HEK293 (cell line): ENCODE measurements at regions not wholly inside any gene's neighbourhood (a gene's known extent, or its start where the extent isn't known, plus 50 kb on each side); places are given as distances from the start of the nearest gene placed in this dataset.

Experiments used
- CTCF ChIA-PET: fragments of 350-600 bp; formaldehyde crosslinking; extraction: SDS; loops from one replicate; lab custom pipeline; 2021; ENCODE audit warnings: antibody characterized with exemption; lab: Yijun Ruan, JAX
- POLR2A ChIA-PET: fragments of 300-600 bp; formaldehyde crosslinking; extraction: SDS; loops from one replicate; lab custom pipeline; 2020; ENCODE audit warnings: antibody characterized with exemption, inconsistent platforms; lab: Yijun Ruan, JAX
- H3K27ac ChIP-seq: fragments of 200-500 bp; sonication (Bioruptor generic); 2 replicates; pipeline ENCODE4 v1.5.1; 2014; ENCODE audit warnings: low read depth, low read length, control low read depth, inconsistent platforms; ENCODE audit errors: extremely low read depth
- H3K36me3 ChIP-seq, 2 experiments: fragments of 200-500 bp in 1 of 2; sonication (Bioruptor generic) in 1 of 2; 1 replicate in 1 of 2; 2 replicates in 1 of 2; pipeline ENCODE4 v1.5.1; 2014 to 2017; ENCODE audit warnings: inconsistent platforms in 2 of 2, low read length in 2 of 2; ENCODE audit not compliant: control insufficient read depth in 2 of 2, insufficient read depth in 1 of 2
- H3K4me1 ChIP-seq: fragments of 200-500 bp; sonication (Bioruptor generic); 2 replicates; pipeline ENCODE4 v1.5.1; 2014; ENCODE audit warnings: mild to moderate bottlenecking, low read length, inconsistent platforms; ENCODE audit not compliant: control insufficient read depth, insufficient read depth
- H3K4me3 ChIP-seq: 2 replicates; pipeline ENCODE4 v1.5.1; 2011; ENCODE audit warnings: low read depth, mild to moderate bottlenecking, control low read depth, low read length, moderate library complexity
- H3K9me3 ChIP-seq: fragments of 200-500 bp; sonication (Bioruptor generic); 2 replicates; pipeline ENCODE4 v1.5.1; 2014; ENCODE audit warnings: low read depth, low read length, inconsistent platforms; ENCODE audit not compliant: control insufficient read depth, insufficient read depth
- BCL11B ChIP-seq: fragments of 450-650 bp; formaldehyde crosslinking; IDR thresholded peaks from 2 replicates; pipeline ENCODE4 v1.5.1; 2016; ENCODE audit warnings: low read depth, missing biosample characterization, missing genetic modification characterization
- KLF10 ChIP-seq: fragments of 450-650 bp; IDR thresholded peaks from 2 replicates; pipeline ENCODE4 v1.5.1; 2018; ENCODE audit warnings: missing biosample characterization, mild to moderate bottlenecking, missing genetic modification characterization
- MYNN ChIP-seq: fragments of 450-650 bp; formaldehyde crosslinking; IDR thresholded peaks from 2 replicates; pipeline ENCODE4 v1.5.1; 2016; ENCODE audit warnings: missing biosample characterization, missing genetic modification characterization, borderline replicate concordance
- MZF1 ChIP-seq: fragments of 450-650 bp; formaldehyde crosslinking; IDR thresholded peaks from 2 replicates; pipeline ENCODE4 v1.5.1; 2017; ENCODE audit warnings: missing biosample characterization, missing genetic modification characterization, borderline replicate concordance
- OSR2 ChIP-seq: fragments of 450-650 bp; formaldehyde crosslinking; IDR thresholded peaks from 2 replicates; pipeline ENCODE4 v1.5.1; 2016; ENCODE audit warnings: missing biosample characterization, missing genetic modification characterization
- PRDM1 ChIP-seq: fragments of 450-650 bp; formaldehyde crosslinking; IDR thresholded peaks from 2 replicates; pipeline ENCODE4; 2016; ENCODE audit warnings: missing biosample characterization, missing genetic modification characterization
- SALL2 ChIP-seq: fragments of 450-650 bp; formaldehyde crosslinking; IDR thresholded peaks from 2 replicates; pipeline ENCODE4 v1.5.0; 2017; ENCODE audit warnings: missing biosample characterization, mild to moderate bottlenecking, missing genetic modification characterization, borderline replicate concordance
- YY1 ChIP-seq: fragments of 450-650 bp; formaldehyde crosslinking; IDR thresholded peaks from 2 replicates; pipeline ENCODE4 v1.5.1; 2018; ENCODE audit warnings: missing biosample characterization, missing genetic modification characterization
- YY2 ChIP-seq: fragments of 450-650 bp; formaldehyde crosslinking; IDR thresholded peaks from 2 replicates; pipeline ENCODE4 v1.5.1; 2016; ENCODE audit warnings: missing biosample characterization, missing genetic modification characterization
- ZBTB7A ChIP-seq: fragments of 450-650 bp; formaldehyde crosslinking; IDR thresholded peaks from 2 replicates; pipeline ENCODE4 v1.5.1; 2016; ENCODE audit warnings: low read depth, missing biosample characterization, missing genetic modification characterization
- ZBTB8A ChIP-seq: fragments of 450-650 bp; formaldehyde crosslinking; IDR thresholded peaks from 2 replicates; pipeline ENCODE4 v1.5.1; 2016; ENCODE audit warnings: missing biosample characterization, missing genetic modification characterization
- ZNF114 ChIP-seq: fragments of 450-650 bp; formaldehyde crosslinking; IDR thresholded peaks from 2 replicates; pipeline ENCODE4 v1.5.0; 2017; ENCODE audit warnings: missing biosample characterization, missing genetic modification characterization
- ZNF16 ChIP-seq: fragments of 450-650 bp; formaldehyde crosslinking; IDR thresholded peaks from 2 replicates; pipeline ENCODE4 v1.5.1; 2016; ENCODE audit warnings: low read depth, missing biosample characterization, missing genetic modification characterization
- ZNF19 ChIP-seq: fragments of 450-650 bp; formaldehyde crosslinking; IDR thresholded peaks from 2 replicates; pipeline ENCODE4; 2016; ENCODE audit warnings: missing biosample characterization, missing genetic modification characterization, low read depth
- ZNF23 ChIP-seq: fragments of 450-650 bp; formaldehyde crosslinking; IDR thresholded peaks from 2 replicates; pipeline ENCODE4 v1.5.1; 2016; ENCODE audit warnings: missing biosample characterization, missing genetic modification characterization, borderline replicate concordance
- ZNF341 ChIP-seq: fragments of 450-650 bp; formaldehyde crosslinking; IDR thresholded peaks from 2 replicates; pipeline ENCODE4; 2016; ENCODE audit warnings: low read depth, missing biosample characterization, missing genetic modification characterization
- ZNF548 ChIP-seq: fragments of 450-650 bp; formaldehyde crosslinking; IDR thresholded peaks from 2 replicates; pipeline ENCODE4 v1.5.1; 2016; ENCODE audit warnings: missing biosample characterization, missing genetic modification characterization
- ZNF558 ChIP-seq: fragments of 450-650 bp; formaldehyde crosslinking; IDR thresholded peaks from 2 replicates; pipeline ENCODE4 v1.5.1; 2016; ENCODE audit warnings: missing biosample characterization, missing genetic modification characterization
- ZNF561 ChIP-seq: fragments of 450-650 bp; IDR thresholded peaks from 2 replicates; pipeline ENCODE4 v1.5.1; 2018; ENCODE audit warnings: missing biosample characterization, missing genetic modification characterization, borderline replicate concordance
- ZNF596 ChIP-seq: fragments of 450-650 bp; IDR thresholded peaks from 2 replicates; pipeline ENCODE4 v1.5.0; 2018; ENCODE audit warnings: missing biosample characterization, mild to moderate bottlenecking, missing genetic modification characterization, moderate library complexity
- ZNF600 ChIP-seq: fragments of 450-650 bp; formaldehyde crosslinking; IDR thresholded peaks from 2 replicates; pipeline ENCODE4 v1.5.1; 2016; ENCODE audit warnings: missing biosample characterization, missing genetic modification characterization
- ZNF654 ChIP-seq: fragments of 450-650 bp; formaldehyde crosslinking; IDR thresholded peaks from 2 replicates; pipeline ENCODE4 v1.5.1; 2016; ENCODE audit warnings: low read depth, missing biosample characterization, missing genetic modification characterization
- ZNF664 ChIP-seq: fragments of 450-650 bp; formaldehyde crosslinking; IDR thresholded peaks from 2 replicates; pipeline ENCODE4 v1.5.1; 2016; ENCODE audit warnings: missing biosample characterization, missing genetic modification characterization
- ZNF677 ChIP-seq: fragments of 450-650 bp; IDR thresholded peaks from 2 replicates; pipeline ENCODE4 v1.5.0; 2018; ENCODE audit warnings: missing biosample characterization, mild to moderate bottlenecking, missing genetic modification characterization, moderate library complexity
- ZNF701 ChIP-seq: fragments of 450-650 bp; formaldehyde crosslinking; IDR thresholded peaks from 2 replicates; pipeline ENCODE4 v1.5.1; 2016; ENCODE audit warnings: missing biosample characterization, missing genetic modification characterization
- ZNF830 ChIP-seq: fragments of 450-650 bp; IDR thresholded peaks from 2 replicates; pipeline ENCODE4 v1.5.0; 2018; ENCODE audit warnings: missing biosample characterization, missing genetic modification characterization, low read depth, mild to moderate bottlenecking, moderate library complexity
- TF ChIP-seq, protein P1 (sequence below): fragments of 450-650 bp; formaldehyde crosslinking; IDR thresholded peaks from 2 replicates; pipeline ENCODE4 v1.5.1; 2016; ENCODE audit warnings: missing biosample characterization, missing genetic modification characterization

DNA sequence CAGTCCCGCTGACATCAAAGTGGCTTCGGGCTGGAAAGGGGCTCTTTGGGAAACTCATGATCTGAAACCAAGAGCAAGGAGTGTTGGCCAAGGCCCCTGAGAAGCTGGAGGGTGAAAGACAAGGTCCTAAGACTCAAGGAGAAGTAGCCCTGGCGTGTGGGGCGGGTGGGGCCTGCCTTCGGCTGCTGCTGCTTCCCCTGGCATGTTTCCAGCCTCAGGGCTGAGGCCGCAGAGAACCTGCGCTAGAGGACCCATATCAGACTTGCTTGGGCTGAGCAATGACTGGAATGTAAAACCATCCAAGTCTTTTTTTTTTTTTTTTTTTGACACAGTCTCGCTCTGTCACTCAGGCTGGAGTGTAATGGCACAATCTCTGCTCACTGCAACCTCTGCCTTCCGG lies 67.5 kb upstream of the GCSH start:
- Histone ChIP-seq H3K4me1 (no peaks in the 10 kb centered on the region), H3K36me3 (no peaks in the 10 kb centered on the region), H3K4me3 (no peak overlapping the region), H3K9me3 (no peaks in the 10 kb centered on the region)
- CTCF ChIA-PET: interaction anchor here (0.6 to 1.8 kb wide), 2 partner anchors 26 to 41 kb away, joined by 4 to 5 read pairs; no protein-coding TSS in a partner anchor
- TF ChIP-seq ZNF664 (tag by site-specific recombination): no peak
- no peak for TF ChIP-seq ZNF654
- TF ChIP-seq, all 188 proteins: peak for 0
- POLR2A ChIA-PET: no interaction called here
- H3K27ac ChIP-seq: no peak overlapping the region

DNA sequence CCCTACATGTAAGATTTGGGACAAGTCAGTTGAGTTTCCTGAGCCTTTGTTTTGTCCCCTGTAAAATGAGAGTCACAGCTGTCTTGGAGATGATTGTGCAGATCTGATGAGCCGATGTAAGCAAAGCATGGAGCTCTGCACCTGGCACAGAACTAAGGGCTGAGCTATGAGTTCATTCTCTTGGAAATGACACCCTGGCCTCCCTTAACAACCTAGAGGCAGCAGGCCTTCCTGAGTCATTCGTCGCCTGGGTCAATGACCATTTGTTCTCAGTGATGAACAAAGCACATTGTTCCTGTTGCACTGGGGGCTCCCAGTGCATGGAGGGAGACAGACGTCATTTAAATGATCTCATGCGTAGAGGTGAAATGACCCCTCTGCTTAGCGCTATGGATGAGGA lies 62.8 kb upstream of the GCSH start:
- no peaks in the 10 kb centered on the region for H3K4me1 ChIP-seq
- no peak overlapping the region for H3K4me3 ChIP-seq
- TF ChIP-seq ZBTB8A (tag by site-specific recombination) (no peak), KLF10 (no peak), ZNF19 (tag by site-specific recombination) (no peak), ZBTB7A (no peak), ZNF114 (tag by site-specific recombination) (no peak), SALL2 (no peak), ZNF341 (no peak)
- ChIA-PET CTCF (no interaction called here), POLR2A (no interaction called here)
- H3K9me3 ChIP-seq: no peaks in the 10 kb centered on the region
- no peaks in the 10 kb centered on the region for H3K36me3 ChIP-seq
- no peak overlapping the region for H3K27ac ChIP-seq

DNA sequence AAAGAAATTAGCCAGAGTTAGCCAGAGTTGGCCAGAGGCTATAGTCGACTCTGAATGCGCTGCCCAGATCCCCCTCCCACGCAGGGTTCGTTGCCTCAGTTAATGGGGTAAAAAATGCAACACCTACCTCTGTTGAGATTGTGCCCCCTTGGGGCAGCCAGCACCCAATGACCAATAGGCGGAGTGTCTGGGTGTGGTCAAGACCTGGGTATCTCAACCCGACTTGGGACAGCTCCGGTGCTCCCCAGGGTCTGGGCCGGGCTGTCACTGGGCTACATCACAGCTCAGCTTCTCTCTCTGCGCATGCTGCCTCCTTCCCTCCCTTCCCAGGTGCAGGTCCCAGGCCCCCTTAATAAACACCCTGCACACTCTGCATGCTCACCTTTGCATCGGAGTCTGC lies 59.6 kb upstream of the GCSH start:
- ChIA-PET POLR2A (no interaction called here), CTCF (no interaction called here)
- Histone ChIP-seq H3K9me3 (no peaks in the 10 kb centered on the region), H3K4me3 (no peak overlapping the region), H3K36me3 (no peaks in the 10 kb centered on the region), H3K27ac (no peak overlapping the region), H3K4me1 (no peaks in the 10 kb centered on the region)
- TF ChIP-seq PRDM1 (tag by site-specific recombination) (no peak), ZNF830 (no peak), YY2 (tag by site-specific recombination) (no peak), ZNF558 (tag by site-specific recombination) (no peak), MZF1 (tag by site-specific recombination) (no peak), MYNN (tag by site-specific recombination) (no peak), ZNF596 (no peak), BCL11B (no peak), ZNF600 (tag by site-specific recombination) (no peak), KLF10 (no peak), ZNF548 (no peak), ZNF561 (no peak), ZNF677 (no peak), ZNF16 (tag by site-specific recombination) (no peak), OSR2 (tag by site-specific recombination) (no peak), ZNF701 (tag by site-specific recombination) (no peak), ZNF23 (tag by site-specific recombination) (no peak), ZBTB7A (no peak), YY1 (tag by site-specific recombination) (no peak)
- TF ChIP-seq, protein P1, sequence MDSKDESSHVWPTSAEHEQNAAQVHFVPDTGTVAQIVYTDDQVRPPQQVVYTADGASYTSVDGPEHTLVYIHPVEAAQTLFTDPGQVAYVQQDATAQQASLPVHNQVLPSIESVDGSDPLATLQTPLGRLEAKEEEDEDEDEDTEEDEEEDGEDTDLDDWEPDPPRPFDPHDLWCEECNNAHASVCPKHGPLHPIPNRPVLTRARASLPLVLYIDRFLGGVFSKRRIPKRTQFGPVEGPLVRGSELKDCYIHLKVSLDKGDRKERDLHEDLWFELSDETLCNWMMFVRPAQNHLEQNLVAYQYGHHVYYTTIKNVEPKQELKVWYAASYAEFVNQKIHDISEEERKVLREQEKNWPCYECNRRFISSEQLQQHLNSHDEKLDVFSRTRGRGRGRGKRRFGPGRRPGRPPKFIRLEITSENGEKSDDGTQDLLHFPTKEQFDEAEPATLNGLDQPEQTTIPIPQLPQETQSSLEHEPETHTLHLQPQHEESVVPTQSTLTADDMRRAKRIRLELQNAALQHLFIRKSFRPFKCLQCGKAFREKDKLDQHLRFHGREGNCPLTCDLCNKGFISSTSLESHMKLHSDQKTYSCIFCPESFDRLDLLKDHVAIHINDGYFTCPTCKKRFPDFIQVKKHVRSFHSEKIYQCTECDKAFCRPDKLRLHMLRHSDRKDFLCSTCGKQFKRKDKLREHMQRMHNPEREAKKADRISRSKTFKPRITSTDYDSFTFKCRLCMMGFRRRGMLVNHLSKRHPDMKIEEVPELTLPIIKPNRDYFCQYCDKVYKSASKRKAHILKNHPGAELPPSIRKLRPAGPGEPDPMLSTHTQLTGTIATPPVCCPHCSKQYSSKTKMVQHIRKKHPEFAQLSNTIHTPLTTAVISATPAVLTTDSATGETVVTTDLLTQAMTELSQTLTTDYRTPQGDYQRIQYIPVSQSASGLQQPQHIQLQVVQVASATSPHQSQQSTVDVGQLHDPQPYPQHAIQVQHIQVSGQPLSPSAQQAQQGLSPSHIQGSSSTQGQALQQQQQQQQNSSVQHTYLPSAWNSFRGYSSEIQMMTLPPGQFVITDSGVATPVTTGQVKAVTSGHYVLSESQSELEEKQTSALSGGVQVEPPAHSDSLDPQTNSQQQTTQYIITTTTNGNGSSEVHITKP (tag by site-specific recombination): no peak
